ENCODE measurements at regions not wholly inside any gene's neighbourhood (a gene's known extent, or its start where the extent isn't known, plus 50 kb on each side); places are given as distances from the start of the nearest gene placed in this dataset.

GRCh38 chr3:124115279-124115678, 123.4 kb upstream of the ROPN1 start:
- intact Hi-C loops (cut with DNase I; ENCODE audit: low total_unique reads), result no loop called here
- TF ChIP-seq POLR2A (IDR thresholded peaks at IDR 0.05), result no peak
- TF ChIP-seq CTCF (IDR thresholded peaks at IDR 0.05), result no peak
- WGBS, 2 donors, result 56 to 59% methylated on average over 6 of the region's 6 CpGs
- DNase-seq (ENCODE audit: low spot score in 2 of 2), result no peak
- no peak overlapping the region for H3K4me3 ChIP-seq (ENCODE audit: low read depth, poor library complexity, severe bottlenecking)

- intact Hi-C loops (cut with DNase I; ENCODE audit: low total_unique reads), result no loop called here
- TF ChIP-seq CTCF (IDR thresholded peaks at IDR 0.05) (no peak), POLR2A (IDR thresholded peaks at IDR 0.05) (no peak)
- no peak for DNase-seq (ENCODE audit: low spot score in 2 of 2)
- H3K4me3 ChIP-seq (ENCODE audit: low read depth, poor library complexity, severe bottlenecking), result no peak overlapping the region
- WGBS, 2 donors, result 42 to 59% methylated on average over 1 of the region's 1 CpG
These were observed 124.0 kb upstream of the ROPN1 start for GRCh38 chr3:124115956-124116355.

GRCh38 chr3:124116906-124117305, 125.0 kb upstream of the ROPN1 start:
- intact Hi-C loops (cut with DNase I; ENCODE audit: low total_unique reads), result no loop called here
- TF ChIP-seq CTCF (IDR thresholded peaks at IDR 0.05) (no peak), POLR2A (IDR thresholded peaks at IDR 0.05) (no peak)
- no peak for DNase-seq (ENCODE audit: low spot score in 2 of 2)
- no peak overlapping the region for H3K4me3 ChIP-seq (ENCODE audit: low read depth, poor library complexity, severe bottlenecking)

GRCh38 chr3:124117486-124117885, 125.6 kb upstream of the ROPN1 start:
- no peak for DNase-seq (ENCODE audit: low spot score in 2 of 2)
- WGBS, 2 donors, result 34 to 53% methylated on average over 3 of the region's 3 CpGs
- TF ChIP-seq POLR2A (IDR thresholded peaks at IDR 0.05) (no peak), CTCF (IDR thresholded peaks at IDR 0.05) (no peak)
- intact Hi-C loops (cut with DNase I; ENCODE audit: low total_unique reads), result no loop called here
- no peak overlapping the region for H3K4me3 ChIP-seq (ENCODE audit: low read depth, poor library complexity, severe bottlenecking)

- WGBS, 2 donors, result 63 to 72% methylated on average over 4 of the region's 4 CpGs
- no peak for TF ChIP-seq POLR2A (IDR thresholded peaks at IDR 0.05)
- TF ChIP-seq CTCF (IDR thresholded peaks at IDR 0.05), result no peak
These were observed 126.5 kb upstream of the ROPN1 start for GRCh38 chr3:124118397-124118796.

GRCh38 chr3:124119056-124119716, 127.3 kb upstream of the ROPN1 start:
- intact Hi-C loops (cut with DNase I; ENCODE audit: low total_unique reads), result no loop called here

More at GRCh38 chr3:124118397-124118796, 126.5 kb upstream of the ROPN1 start:
- intact Hi-C loops (cut with DNase I; ENCODE audit: low total_unique reads), result no loop called here
- no peak overlapping the region for H3K4me3 ChIP-seq (ENCODE audit: low read depth, poor library complexity, severe bottlenecking)
- no peak for DNase-seq (ENCODE audit: low spot score in 2 of 2)

More at GRCh38 chr3:124119056-124119716, 127.3 kb upstream of the ROPN1 start:
- WGBS, 2 donors, result 51 to 60% methylated on average over 4 of the region's 4 CpGs
- DNase-seq (ENCODE audit: low spot score in 2 of 2), result no peak
- H3K4me3 ChIP-seq (ENCODE audit: low read depth, poor library complexity, severe bottlenecking), result no peak overlapping the region
- no peak for TF ChIP-seq CTCF (IDR thresholded peaks at IDR 0.05)
- no peak for TF ChIP-seq POLR2A (IDR thresholded peaks at IDR 0.05)
